Activated CD8-positive, alpha-beta T cell treated with anti-CD3 and anti-CD28 coated beads for 36 hours (primary cell): ENCODE measurements at regions not wholly inside any gene's neighbourhood (a gene's known extent, or its start where the extent isn't known, plus 50 kb on each side); places are given as distances from the start of the nearest gene placed in this dataset.

ENCODE experiments used
- ATAC-seq: fragments of 200-7000 bp; cut with Tn5 transposase; one replicate; pipeline ENCODE4 v1.10.0; 2021; ENCODE audit warnings: mild to moderate bottlenecking, moderate library complexity
- CTCF ChIA-PET: fragments of 350-600 bp; sonication (Branson Sonifier 250); formaldehyde crosslinking; loops from one replicate; lab custom pipeline; 2021; ENCODE audit warnings: antibody characterized with exemption; lab: Charles Lee
- POLR2A ChIA-PET: fragments of 350-600 bp; sonication (Branson Sonifier 250); formaldehyde crosslinking; loops from one replicate; lab custom pipeline; 2021; ENCODE audit warnings: antibody characterized with exemption; lab: Charles Lee
- DNase-seq: peaks from one replicate; pipeline ENCODE4 v3.0.0-alpha.2; 2020
- H3K27ac Mint-ChIP-seq: one replicate; pipeline ENCODE4 v1.8.0; 2021; ENCODE audit warnings: mild to moderate bottlenecking, mixed read lengths
- H3K27me3 Mint-ChIP-seq: one replicate; pipeline ENCODE4 v1.8.0; 2021; ENCODE audit warnings: mixed read lengths
- H3K36me3 Mint-ChIP-seq: one replicate; pipeline ENCODE4 v1.8.0; 2021; ENCODE audit warnings: low read depth, mixed read lengths
- H3K4me1 Mint-ChIP-seq: one replicate; pipeline ENCODE4 v1.8.0; 2021; ENCODE audit warnings: low read depth, mixed read lengths
- H3K4me3 Mint-ChIP-seq: one replicate; pipeline ENCODE4 v1.8.0; 2021; ENCODE audit warnings: mild to moderate bottlenecking, moderate library complexity, mixed read lengths
- H3K9me3 Mint-ChIP-seq: one replicate; pipeline ENCODE4 v1.8.0; 2021; ENCODE audit warnings: mixed read lengths
- CTCF ChIP-seq: fragments of 200-600 bp; IDR thresholded peaks from one replicate; pipeline ENCODE4 v1.8.0; 2022; ENCODE audit warnings: antibody characterized with exemption, mild to moderate bottlenecking
- intact Hi-C: fragments of 100-400 bp; cut with micrococcal nuclease; formaldehyde crosslinking; loops from one replicate; pipeline ENCODE4 v1.10.0; 2022

- ChIA-PET CTCF (interaction anchor here (0.6 to 6.7 kb wide), 3 partner anchors 13 to 195 kb away, joined by 3 to 40 read pairs (median 34); no protein-coding TSS in a partner anchor), POLR2A (no interaction called here)
- Mint-ChIP-seq H3K4me3 (no peak overlapping the region), H3K9me3 (no peaks in the 10 kb centered on the region), H3K4me1 (no peaks in the 10 kb centered on the region), H3K27me3 (peaks cover 40% of the 10 kb centered on the region), H3K36me3 (no peaks in the 10 kb centered on the region), H3K27ac (no peak overlapping the region)
- no peak for TF ChIP-seq CTCF
- intact Hi-C loops = no loop called here
- no peak for DNase-seq
- no peak for ATAC-seq
These were observed 58.0 kb upstream of the LAPTM5 start for GRCh38 chr1:30815556-30815955.

GRCh38 chr1:30814292-30814691 lies 56.7 kb upstream of the LAPTM5 start:
- ChIA-PET CTCF (interaction anchor here (6.6 kb wide), 1 partner anchor 13 kb away, joined by 40 read pairs; no protein-coding TSS in a partner anchor), POLR2A (interaction anchor here (0.9 to 1.0 kb wide), 2 partner anchors 12 to 132 kb away, joined by 3 to 4 read pairs; no protein-coding TSS in a partner anchor)
- Mint-ChIP-seq H3K4me1 (no peaks in the 10 kb centered on the region), H3K36me3 (no peaks in the 10 kb centered on the region), H3K27ac (no peak overlapping the region), H3K9me3 (no peaks in the 10 kb centered on the region), H3K4me3 (no peak overlapping the region), H3K27me3 (peaks cover 35% of the 10 kb centered on the region)
- ATAC-seq = no peak
- no peak for TF ChIP-seq CTCF
- intact Hi-C loops = no loop called here
- no peak for DNase-seq

- POLR2A ChIA-PET = no interaction called here
- intact Hi-C loops = no loop called here
- Mint-ChIP-seq H3K4me3 (no peak overlapping the region), H3K27me3 (peaks cover 26% of the 10 kb centered on the region), H3K9me3 (no peaks in the 10 kb centered on the region), H3K36me3 (no peaks in the 10 kb centered on the region), H3K27ac (no peak overlapping the region), H3K4me1 (no peaks in the 10 kb centered on the region)
- CTCF ChIA-PET = interaction anchor here (1.4 to 6.6 kb wide), 3 partner anchors 11 to 101 kb away, joined by 4 to 40 read pairs (median 4); no protein-coding TSS in a partner anchor
- no peak for DNase-seq
- no peak for ATAC-seq
- no peak for TF ChIP-seq CTCF
These were observed 54.5 kb upstream of the LAPTM5 start for GRCh38 chr1:30812076-30812475.

- TF ChIP-seq CTCF = no peak
- ChIA-PET CTCF (interaction anchor here (1.4 to 6.6 kb wide), 3 partner anchors 10 to 102 kb away, joined by 4 to 40 read pairs (median 4); no protein-coding TSS in a partner anchor), POLR2A (interaction anchor here (1.1 kb wide), 1 partner anchor 10 kb away, joined by 3 read pairs; no protein-coding TSS in a partner anchor)
- ATAC-seq = no peak
- Mint-ChIP-seq H3K4me3 (no peak overlapping the region), H3K9me3 (no peaks in the 10 kb centered on the region), H3K27ac (no peak overlapping the region), H3K27me3 (peaks cover 27% of the 10 kb centered on the region), H3K4me1 (no peaks in the 10 kb centered on the region), H3K36me3 (no peaks in the 10 kb centered on the region)
- no peak for DNase-seq
- intact Hi-C loops = no loop called here
These were observed 53.6 kb upstream of the LAPTM5 start for GRCh38 chr1:30811187-30811586.

GRCh38 chr1:30810416-30811080 lies 53.0 kb upstream of the LAPTM5 start:
- CTCF ChIA-PET = interaction anchor here (1.4 to 10.6 kb wide), 4 partner anchors 9 to 103 kb away, joined by 4 to 216 read pairs (median 22); partner anchors contain the start of gene SDC3
- ATAC-seq (no peak), DNase-seq (no peak)
- H3K4me3 Mint-ChIP-seq = no peak overlapping the region
- intact Hi-C loops = no loop called here
- H3K27me3 Mint-ChIP-seq = peaks cover 33% of the 10 kb centered on the region
- H3K9me3 Mint-ChIP-seq = no peaks in the 10 kb centered on the region
- no peaks in the 10 kb centered on the region for H3K36me3 Mint-ChIP-seq
- H3K4me1 Mint-ChIP-seq = no peaks in the 10 kb centered on the region
- TF ChIP-seq CTCF = no peak
- POLR2A ChIA-PET = interaction anchor here (1.1 kb wide), 1 partner anchor 9 kb away, joined by 3 read pairs; no protein-coding TSS in a partner anchor
- H3K27ac Mint-ChIP-seq = no peak overlapping the region
